Testis (tissue), 2 donors: ENCODE measurements at regions not wholly inside any gene's neighbourhood (a gene's known extent, or its start where the extent isn't known, plus 50 kb on each side); places are given as distances from the start of the nearest gene placed in this dataset.

Experiments
- DNase-seq: peaks from one replicate; pipeline ENCODE4 v3.0.0-alpha.2; 2019
- H3K27ac ChIP-seq, 2 donors: fragments of 200-600 bp; sonication (generic); one replicate each; pipeline ENCODE4 v1.5.1; 2019
- H3K27me3 ChIP-seq: fragments of 200-600 bp; sonication (generic); one replicate; pipeline ENCODE4 v1.5.1; 2019
- H3K36me3 ChIP-seq: fragments of 200-600 bp; sonication (generic); one replicate; pipeline ENCODE4 v1.5.1; 2017; ENCODE audit warnings: low read depth; ENCODE audit errors: missing control alignments
- H3K4me1 ChIP-seq: fragments of 200-600 bp; sonication (generic); one replicate; pipeline ENCODE4 v1.5.1; 2019
- H3K4me3 ChIP-seq, 2 donors: fragments of 200-600 bp; sonication (generic); one replicate each; pipeline ENCODE4 v1.5.1; 2017 to 2019
- H3K9me3 ChIP-seq: fragments of 200-600 bp; sonication (generic); one replicate; pipeline ENCODE4 v1.5.1; 2017
- CTCF ChIP-seq, 3 experiments: fragments of 450-650 bp in 2 of 3; fragments of 200-600 bp in 1 of 3; sonication (generic) in 1 of 3; IDR thresholded peaks; one replicate each; pipeline ENCODE4 v1.5.1; 2016 to 2019; ENCODE audit warnings: antibody characterized with exemption in 3 of 3, mild to moderate bottlenecking in 2 of 3, moderate library complexity in 1 of 3
- POLR2A ChIP-seq: fragments of 450-650 bp; IDR thresholded peaks from one replicate; pipeline ENCODE4 v1.6.1; 2017; ENCODE audit warnings: antibody characterized with exemption, mild to moderate bottlenecking, moderate library complexity
- WGBS, 2 donors: methylation state at CpG; one replicate each; pipeline ENCODE4 v1.1.5; 2018; 5-methylcytosine and 5-hydroxymethylcytosine counted together
- intact Hi-C: fragments of 100-400 bp; cut with DNase I; formaldehyde crosslinking; loops from one replicate; pipeline ENCODE4 v1.15.1; 2023; ENCODE audit warnings: low total_unique reads

- DNase-seq, result no peak
- TF ChIP-seq CTCF (IDR thresholded peaks at IDR 0.05), result no peak
- no peak overlapping the region for H3K27ac ChIP-seq
- no peaks in the 10 kb centered on the region for H3K36me3 ChIP-seq
- no peaks in the 10 kb centered on the region for H3K27me3 ChIP-seq
- no peak overlapping the region for H3K4me3 ChIP-seq
- no peaks in the 10 kb centered on the region for H3K9me3 ChIP-seq
- 82 to 84% methylated on average over 3 of the region's 3 CpGs for WGBS, 2 donors
- intact Hi-C loops, result no loop called here
- no peaks in the 10 kb centered on the region for H3K4me1 ChIP-seq
Observed at GRCh38 chr3:88811096-88811495, 296.3 kb upstream of the EPHA3 start.

- H3K27ac ChIP-seq, result no peak overlapping the region
- H3K4me1 ChIP-seq, result no peaks in the 10 kb centered on the region
- no peaks in the 10 kb centered on the region for H3K27me3 ChIP-seq
- intact Hi-C loops, result no loop called here
- 90 to 94% methylated on average over 5 of the region's 5 CpGs for WGBS, 2 donors
- H3K9me3 ChIP-seq, result no peaks in the 10 kb centered on the region
- H3K4me3 ChIP-seq, result no peak overlapping the region
- no peaks in the 10 kb centered on the region for H3K36me3 ChIP-seq
- DNase-seq, result no peak
- TF ChIP-seq POLR2A (no peak), CTCF (IDR thresholded peaks at IDR 0.05) (no peak)
Observed at GRCh38 chr3:88812576-88812975, 294.8 kb upstream of the EPHA3 start.

GRCh38 chr3:88816445-88816844, 291.0 kb upstream of the EPHA3 start:
- intact Hi-C loops, result no loop called here
- no peaks in the 10 kb centered on the region for H3K4me1 ChIP-seq
- H3K36me3 ChIP-seq, result no peaks in the 10 kb centered on the region
- no peaks in the 10 kb centered on the region for H3K27me3 ChIP-seq
- DNase-seq, result no peak
- no peak overlapping the region for H3K27ac ChIP-seq
- no peak overlapping the region for H3K4me3 ChIP-seq
- no peaks in the 10 kb centered on the region for H3K9me3 ChIP-seq
- TF ChIP-seq CTCF (IDR thresholded peaks at IDR 0.05) (no peak), POLR2A (no peak)
- WGBS, 2 donors, result 76 to 79% methylated on average over 4 of the region's 4 CpGs

GRCh38 chr3:88824666-88825564, 282.5 kb upstream of the EPHA3 start:
- H3K27ac ChIP-seq, result no peak overlapping the region
- no peaks in the 10 kb centered on the region for H3K9me3 ChIP-seq
- no peaks in the 10 kb centered on the region for H3K36me3 ChIP-seq
- no peak for TF ChIP-seq CTCF (IDR thresholded peaks at IDR 0.05)
- TF ChIP-seq POLR2A, result no peak
- no peak for DNase-seq
- intact Hi-C loops, result no loop called here
- H3K4me1 ChIP-seq, result no peaks in the 10 kb centered on the region
- WGBS, 2 donors, result 74 to 78% methylated on average over 5 of the region's 5 CpGs
- H3K27me3 ChIP-seq, result no peaks in the 10 kb centered on the region
- H3K4me3 ChIP-seq, result no peak overlapping the region

- Histone ChIP-seq H3K9me3 (no peaks in the 10 kb centered on the region), H3K27ac (no peak overlapping the region), H3K4me1 (no peaks in the 10 kb centered on the region), H3K4me3 (no peak overlapping the region), H3K27me3 (no peaks in the 10 kb centered on the region), H3K36me3 (no peaks in the 10 kb centered on the region)
- intact Hi-C loops, result no loop called here
- DNase-seq, result no peak
- 62 to 67% methylated on average over 2 of the region's 2 CpGs for WGBS, 2 donors
- TF ChIP-seq POLR2A (no peak), CTCF (IDR thresholded peaks at IDR 0.05) (no peak)
Observed at GRCh38 chr3:88828466-88828865, 279.0 kb upstream of the EPHA3 start.
